Right atrium auricular region (tissue), 2 donors: ENCODE measurements at regions not wholly inside any gene's neighbourhood (a gene's known extent, or its start where the extent isn't known, plus 50 kb on each side); places are given as distances from the start of the nearest gene placed in this dataset.

Experiments used
- DNase-seq: peaks from one replicate; pipeline ENCODE4 v3.0.0-alpha.2; 2019; ENCODE audit warnings: low spot score
- H3K27ac ChIP-seq, 2 donors: fragments of 200-600 bp; sonication (generic); 1 replicate in 1 of 2; 2 replicates in 1 of 2; pipeline ENCODE4 v1.5.1; 2016 to 2019
- H3K27me3 ChIP-seq, 2 donors: fragments of 200-600 bp; sonication (generic); one replicate each; pipeline versions ENCODE4 v1.5.1 to v1.6.0; 2017 to 2019
- H3K36me3 ChIP-seq: fragments of 200-600 bp; sonication (generic); one replicate; pipeline ENCODE4 v1.5.1; 2016
- H3K4me1 ChIP-seq, 2 donors: fragments of 200-600 bp; sonication (generic); one replicate each; pipeline versions ENCODE4 v1.5.1 to v1.6.0; 2017 to 2019
- H3K4me3 ChIP-seq, 2 donors: fragments of 200-600 bp; sonication (generic); 1 replicate in 1 of 2; 2 replicates in 1 of 2; pipeline ENCODE4 v1.5.1; 2017 to 2019; ENCODE audit warnings: mild to moderate bottlenecking in 1 of 2, moderate library complexity in 1 of 2
- H3K9me3 ChIP-seq, 2 donors: fragments of 200-600 bp; sonication (generic); one replicate each; pipeline ENCODE4 v1.5.1; 2019
- CTCF ChIP-seq, 2 donors: fragments of 200-600 bp; sonication (generic); IDR thresholded peaks; one replicate each; pipeline ENCODE4 v1.5.1; 2019; ENCODE audit warnings: antibody characterized with exemption in 2 of 2

GRCh38 chr10:43737003-43737402 is 88.3 kb upstream of the ZNF32 start:
- Histone ChIP-seq H3K36me3 (no peaks in the 10 kb centered on the region), H3K27ac (no peak overlapping the region), H3K4me3 (no peak overlapping the region), H3K4me1 (no peaks in the 10 kb centered on the region), H3K9me3 (no peaks in the 10 kb centered on the region), H3K27me3 (no peaks in the 10 kb centered on the region)
- DNase-seq: no peak
- no peak for TF ChIP-seq CTCF (IDR thresholded peaks at IDR 0.05)

DNA sequence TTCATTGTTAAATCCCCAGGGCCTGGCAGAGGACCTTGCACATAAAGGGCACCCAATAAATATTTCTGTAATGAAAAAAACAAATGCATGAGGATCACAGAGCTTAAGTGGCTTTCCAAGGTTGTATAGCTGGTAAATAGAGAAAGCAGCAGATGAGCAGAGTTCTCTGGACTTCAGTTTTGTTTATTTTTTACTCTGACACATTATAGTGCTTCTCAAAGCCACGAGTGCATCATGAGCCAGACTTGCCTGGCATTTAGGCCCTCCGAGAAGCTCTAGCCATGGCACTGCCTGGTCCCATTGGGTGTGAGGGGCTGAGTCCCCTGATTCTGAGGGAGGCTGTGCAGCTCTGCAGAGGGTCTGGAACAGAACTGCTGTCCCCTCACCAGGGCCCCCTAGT is 87.2 kb upstream of the ZNF32 start:
- H3K9me3 ChIP-seq: peaks cover 0 to 8% of the 10 kb centered on the region in 2 donors
- no peak for DNase-seq
- H3K36me3 ChIP-seq: no peaks in the 10 kb centered on the region
- no peaks in the 10 kb centered on the region for H3K27me3 ChIP-seq
- H3K4me3 ChIP-seq: no peak overlapping the region
- no peaks in the 10 kb centered on the region for H3K4me1 ChIP-seq
- TF ChIP-seq CTCF (IDR thresholded peaks at IDR 0.05): no peak
- no peak overlapping the region for H3K27ac ChIP-seq

DNA sequence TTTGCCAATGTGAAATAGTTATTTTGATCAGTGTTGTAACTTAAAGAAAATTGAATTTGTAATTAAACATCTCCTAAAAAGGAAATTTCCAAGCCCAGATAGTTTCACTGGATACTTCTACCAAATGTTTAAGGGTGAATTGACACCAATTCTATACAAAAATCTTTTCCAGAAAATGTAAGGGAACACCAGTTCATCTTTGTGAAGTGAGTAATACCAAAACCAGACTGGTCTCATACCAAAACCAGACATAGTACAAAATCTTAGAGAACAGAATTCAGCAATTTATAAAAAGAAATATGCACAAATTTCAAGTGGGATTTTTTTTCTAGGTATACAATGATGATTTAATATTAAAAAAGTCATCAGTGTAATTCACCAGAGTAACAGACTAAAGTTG is 86.0 kb upstream of the ZNF32 start:
- TF ChIP-seq CTCF (IDR thresholded peaks at IDR 0.05): no peak
- no peaks in the 10 kb centered on the region for H3K36me3 ChIP-seq
- H3K9me3 ChIP-seq: peaks cover 0 to 17% of the 10 kb centered on the region in 2 donors
- H3K4me1 ChIP-seq: no peaks in the 10 kb centered on the region
- H3K27me3 ChIP-seq: no peaks in the 10 kb centered on the region
- H3K4me3 ChIP-seq: no peak overlapping the region
- DNase-seq: no peak
- no peak overlapping the region for H3K27ac ChIP-seq

DNA sequence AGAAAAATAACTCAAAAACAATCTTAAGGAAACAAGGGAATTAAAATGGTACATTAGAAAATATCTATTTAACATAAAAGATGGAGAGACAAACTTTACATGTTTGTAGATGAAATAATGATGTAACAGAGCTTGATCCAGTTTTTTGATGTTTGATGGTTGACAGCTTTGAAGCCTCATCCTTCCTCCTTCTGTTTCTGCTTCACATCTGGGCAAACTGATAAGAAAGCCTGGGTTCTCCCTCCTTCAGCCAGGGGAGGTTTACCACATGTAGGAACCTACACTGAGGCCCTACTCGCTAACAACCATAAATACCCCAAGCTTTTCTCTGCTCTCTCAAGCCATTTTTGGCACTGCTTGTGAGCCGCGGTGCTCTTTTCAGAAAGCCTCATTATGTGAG is 82.8 kb upstream of the ZNF32 start:
- no peaks in the 10 kb centered on the region for H3K27me3 ChIP-seq
- H3K9me3 ChIP-seq: peaks cover 0 to 29% of the 10 kb centered on the region in 2 donors
- no peak overlapping the region for H3K27ac ChIP-seq
- TF ChIP-seq CTCF (IDR thresholded peaks at IDR 0.05): no peak
- DNase-seq: no peak
- H3K4me3 ChIP-seq: no peak overlapping the region
- H3K4me1 ChIP-seq: no peaks in the 10 kb centered on the region
- H3K36me3 ChIP-seq: no peaks in the 10 kb centered on the region

DNA sequence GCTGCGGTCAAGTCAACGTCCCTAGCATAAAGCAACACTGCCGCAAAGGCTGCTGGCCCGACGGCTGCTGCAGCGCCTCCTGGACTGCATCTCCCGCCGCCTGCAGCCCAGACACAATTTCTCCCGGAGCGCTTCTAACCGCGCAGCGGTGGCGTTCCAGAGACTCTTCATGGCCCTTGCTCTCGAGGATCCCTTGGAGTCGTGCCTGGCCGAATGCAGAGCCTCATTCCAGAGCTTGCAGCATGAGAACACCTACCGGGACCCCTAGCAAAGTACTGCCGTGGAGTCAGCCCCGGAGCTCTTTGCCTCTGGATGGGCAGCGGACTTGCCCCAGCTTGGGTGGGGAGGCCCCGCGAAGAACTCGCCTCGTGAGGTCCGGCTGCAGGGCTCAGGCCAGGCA is 79.7 kb upstream of the ZNF32 start:
- no peaks in the 10 kb centered on the region for H3K27me3 ChIP-seq
- H3K27ac ChIP-seq: no peak overlapping the region
- TF ChIP-seq CTCF (IDR thresholded peaks at IDR 0.05): no peak
- no peaks in the 10 kb centered on the region for H3K36me3 ChIP-seq
- DNase-seq: no peak
- peaks cover 0 to 40% of the 10 kb centered on the region in 2 donors for H3K9me3 ChIP-seq
- no peaks in the 10 kb centered on the region for H3K4me1 ChIP-seq
- H3K4me3 ChIP-seq: no peak overlapping the region

- Histone ChIP-seq H3K4me1 (no peaks in the 10 kb centered on the region), H3K36me3 (no peaks in the 10 kb centered on the region), H3K27me3 (no peaks in the 10 kb centered on the region), H3K4me3 (no peak overlapping the region), H3K9me3 (peaks cover 0 to 40% of the 10 kb centered on the region in 2 donors), H3K27ac (no peak overlapping the region)
- no peak for TF ChIP-seq CTCF (IDR thresholded peaks at IDR 0.05)
- DNase-seq: no peak
Observed at GRCh38 chr10:43727935-43728334, 79.3 kb upstream of the ZNF32 start.
